Pancreas (tissue), 10 donors: ENCODE measurements at regions not wholly inside any gene's neighbourhood (a gene's known extent, or its start where the extent isn't known, plus 50 kb on each side); places are given as distances from the start of the nearest gene placed in this dataset.
"Not testable (repeated sequence)": the region's sequence is repeated elsewhere in the genome, so short reads cannot be mapped to it uniquely, and the experiment has no call there.

Experiments
- ATAC-seq, 4 donors: fragments of 200-7000 bp; cut with Tn5 transposase; one replicate each; pipeline versions ENCODE4 v1.8.0 to v1.9.1; 2020; ENCODE audit warnings: mild to moderate bottlenecking in 4 of 4, moderate library complexity in 4 of 4
- DNase-seq, 6 donors: peaks; one replicate each; pipeline ENCODE4 v3.0.0-alpha.2; 2020
- FAIRE-seq: peaks from 2 replicates; lab custom pipeline; 2012; peaks lifted over from hg19 to GRCh38; lab: Jason Lieb, UNC
- H3K27ac ChIP-seq, 4 donors: fragments of 200-600 bp; sonication (generic); 1 replicate in 3 of 4; 2 replicates in 1 of 4; pipeline versions ENCODE4 v1.5.0 to v1.8.0; 2020
- H3K27me3 ChIP-seq, 4 donors: fragments of 200-600 bp; one replicate each; pipeline ENCODE4 v1.8.0; 2021
- H3K36me3 ChIP-seq, 3 donors: fragments of 200-600 bp; sonication (generic) in 1 of 3; one replicate each; pipeline versions ENCODE4 v1.5.0 to v1.8.0; 2020 to 2021
- H3K4me1 ChIP-seq, 3 donors: fragments of 200-600 bp; one replicate each; pipeline ENCODE4 v1.8.0; 2021
- H3K4me3 ChIP-seq, 4 donors: fragments of 200-600 bp; sonication (generic) in 2 of 4; one replicate each; pipeline versions ENCODE4 v1.5.0 to v1.8.0; 2020 to 2021
- H3K9me3 ChIP-seq, 4 donors: fragments of 200-600 bp; one replicate each; pipeline ENCODE4 v1.8.0; 2021
- CTCF ChIP-seq, 4 donors: fragments of 200-600 bp; sonication (generic) in 3 of 4; IDR thresholded peaks; one replicate each; pipeline versions ENCODE4 v1.5.0 to v1.8.0; 2021; ENCODE audit warnings: antibody characterized with exemption in 4 of 4
- WGBS, 2 donors: extraction: QIAGEN DNeasy Blood & Tissue Kit; methylation state at CpG; one replicate each; pipeline ENCODE4 v1.1.7; 2013; 5-methylcytosine and 5-hydroxymethylcytosine counted together
- intact Hi-C, 3 donors: fragments of 100-400 bp; cut with DNase I; formaldehyde crosslinking; loops; one replicate each; pipeline versions ENCODE4 v1.11.1 to v1.14.2; 2022
- donor health status: healthy with polysubstance abuse.
- donor health status: DM: no; HTN: no; CAD: no; lungs with moderate emphysema.
- donor health status: DM: no; HTN: no; CAD: no.
- donor health status: control.
- donor health status: control.
- donor health status: Bipolar disorder and iron deficiency.
- donor health status: DM: yes; HTN: yes; CAD: no.
- donor health status: DM: no; HTN: no; CAD: no.
- donor health status: DM: no; HTN: no; CAD: no.
- donor health status: DM: yes; HTN: yes; CAD: no.

DNA sequence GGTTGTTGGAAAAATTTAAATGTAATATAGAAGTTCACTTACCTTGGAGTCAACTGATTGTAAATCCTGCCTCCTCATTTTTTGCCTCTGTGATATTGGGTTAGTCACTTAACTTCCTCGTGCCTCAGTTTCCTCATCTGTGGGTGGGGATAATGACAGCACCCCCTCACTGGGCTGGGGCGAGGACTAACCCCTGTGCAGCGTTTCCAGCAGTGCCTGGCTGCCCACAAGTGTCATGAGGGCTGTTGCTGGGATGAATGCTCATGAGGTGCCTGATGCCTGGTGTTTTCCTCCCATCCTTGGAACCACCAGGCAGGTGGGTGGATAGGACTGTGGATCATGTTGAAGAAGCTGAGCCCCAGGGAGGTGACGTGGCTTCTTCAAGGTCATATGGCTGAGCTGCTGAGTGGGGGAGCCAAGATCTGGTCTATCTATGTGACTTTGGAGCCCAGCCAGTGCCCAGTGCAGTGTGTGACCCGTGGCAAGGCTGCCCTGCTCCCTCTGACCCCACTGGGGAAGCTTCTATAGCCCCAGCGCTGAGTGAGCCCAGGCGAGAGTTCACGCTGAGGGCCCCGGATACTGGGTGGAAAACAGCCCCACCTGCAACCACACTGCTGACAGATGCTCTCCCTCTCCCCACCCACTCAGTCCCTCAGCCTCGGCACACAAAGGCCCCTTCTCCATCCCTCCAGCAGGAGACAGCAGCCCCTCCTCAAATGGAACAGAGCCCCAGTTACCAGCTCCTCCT is 446.0 kb downstream of the PTPRU start:
- peaks cover 11 to 16% (median 14%) of the 10 kb centered on the region in 3 donors for H3K4me1 ChIP-seq
- WGBS, 2 donors = 20 to 28% methylated on average over 10 of the region's 10 CpGs
- intact Hi-C loops = no loop called here
- ATAC-seq (peak; percentile 26 to 43 (median 38)), DNase-seq (no peak), FAIRE-seq (no peak)
- TF ChIP-seq CTCF (IDR thresholded peaks at IDR 0.05) = no peak
- peak overlapping the region in 2 of 4 donors; percentile 19 to 33 for H3K27ac ChIP-seq
- H3K9me3 ChIP-seq = no peaks in the 10 kb centered on the region
- H3K4me3 ChIP-seq = no peak overlapping the region
- no peaks in the 10 kb centered on the region for H3K36me3 ChIP-seq
- H3K27me3 ChIP-seq = no peaks in the 10 kb centered on the region

- ATAC-seq, DNase-seq, H3K9me3 ChIP-seq, H3K27ac ChIP-seq, H3K4me3 ChIP-seq, H3K36me3 ChIP-seq, FAIRE-seq, intact Hi-C loops, H3K27me3 ChIP-seq: not testable (repeated sequence)
- H3K4me1 ChIP-seq = peaks cover 11 to 16% (median 14%) of the 10 kb centered on the region in 3 donors
- 47 to 59% methylated on average over 5 to 6 of the region's 6 CpGs for WGBS, 2 donors
Measured at GRCh38 chr1:29681416-29681815, 445.1 kb downstream of the PTPRU start.

GRCh38 chr1:29679828-29680558 is 443.7 kb downstream of the PTPRU start:
- intact Hi-C loops = no loop called here
- Histone ChIP-seq H3K36me3 (no peaks in the 10 kb centered on the region), H3K4me1 (peaks cover 11 to 16% (median 14%) of the 10 kb centered on the region in 3 donors), H3K4me3 (no peak overlapping the region), H3K9me3 (no peaks in the 10 kb centered on the region), H3K27ac (no peak overlapping the region), H3K27me3 (no peaks in the 10 kb centered on the region)
- DNase-seq (no peak), FAIRE-seq (no peak), ATAC-seq (no peak)
- TF ChIP-seq CTCF (IDR thresholded peaks at IDR 0.05) = no peak
- WGBS, 2 donors = 80 to 85% methylated on average over 11 of the region's 11 CpGs

- Histone ChIP-seq H3K9me3 (no peaks in the 10 kb centered on the region), H3K4me1 (peaks cover 11 to 16% (median 14%) of the 10 kb centered on the region in 3 donors), H3K27me3 (no peaks in the 10 kb centered on the region), H3K27ac (no peak overlapping the region), H3K4me3 (no peak overlapping the region), H3K36me3 (no peaks in the 10 kb centered on the region)
- no peak for ATAC-seq
- no peak for FAIRE-seq
- DNase-seq = no peak
- intact Hi-C loops = no loop called here
- 85% methylated on average over 5 of the region's 5 CpGs for WGBS, 2 donors
- no peak for TF ChIP-seq CTCF (IDR thresholded peaks at IDR 0.05)
Measured at GRCh38 chr1:29679316-29679715, 443.0 kb downstream of the PTPRU start.

DNA sequence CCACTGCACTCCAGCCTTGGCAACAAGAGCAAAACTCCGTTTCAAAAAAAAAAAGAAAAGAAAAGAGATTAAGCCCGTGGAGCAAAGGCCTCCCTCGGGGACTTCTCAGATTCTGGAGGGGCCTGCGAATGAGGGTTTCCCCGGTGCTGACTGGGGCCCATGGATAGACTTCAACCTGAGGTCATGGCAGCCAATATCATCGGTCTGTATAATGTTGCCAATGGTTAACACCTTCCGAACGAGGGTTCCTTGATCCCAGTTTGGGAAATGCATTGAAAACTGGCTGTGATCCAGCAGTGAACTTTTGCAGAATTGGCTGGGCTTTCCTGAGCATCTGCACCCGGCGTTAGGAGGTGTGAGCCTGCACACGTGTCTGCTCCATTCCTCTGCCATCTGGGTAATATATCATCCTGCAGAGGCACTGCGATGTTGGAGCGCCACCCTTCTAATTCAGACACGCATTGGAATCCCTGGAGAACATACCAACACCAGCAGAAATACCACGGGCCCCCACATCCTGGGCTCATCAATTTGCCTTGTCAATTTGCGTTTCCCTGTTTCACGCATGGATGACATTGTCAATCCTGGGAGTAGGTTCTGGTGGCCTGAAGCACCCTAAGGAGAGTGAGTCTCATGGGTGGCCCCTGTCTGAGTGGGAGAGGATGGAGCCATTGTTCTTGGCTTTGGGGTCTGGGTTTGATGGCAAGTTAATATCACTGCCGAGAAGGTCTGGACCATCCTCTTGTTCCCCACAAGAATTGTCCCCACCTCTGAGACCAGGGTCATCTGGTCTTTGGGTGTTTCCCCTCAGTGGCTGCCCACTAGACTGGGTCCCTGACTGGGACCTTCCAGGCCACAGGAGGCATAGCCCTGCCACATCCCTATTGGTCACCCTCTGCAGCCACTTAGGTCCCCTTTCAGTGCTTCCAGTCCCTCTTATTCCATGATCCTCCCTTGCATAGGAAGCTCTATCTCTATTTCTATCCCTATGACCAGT is 441.0 kb downstream of the PTPRU start:
- FAIRE-seq = no peak
- H3K9me3 ChIP-seq = no peaks in the 10 kb centered on the region
- peak in 2 of 4 donors; percentile 53 to 59 for ATAC-seq

More for the DNA sequence above, 441.0 kb downstream of the PTPRU start:
- peaks cover 2 to 3% (median 3%) of the 10 kb centered on the region in 3 donors for H3K4me1 ChIP-seq
- intact Hi-C loops = no loop called here
- WGBS, 2 donors = 43 to 48% methylated on average over 18 of the region's 18 CpGs
- H3K4me3 ChIP-seq = no peak overlapping the region
- no peaks in the 10 kb centered on the region for H3K27me3 ChIP-seq
- no peaks in the 10 kb centered on the region for H3K36me3 ChIP-seq
- no peak overlapping the region for H3K27ac ChIP-seq
- no peak for TF ChIP-seq CTCF (IDR thresholded peaks at IDR 0.05)
- no peak for DNase-seq
